Left ventricle myocardium inferior (tissue), 1 donor: ENCODE measurements at regions not wholly inside any gene's neighbourhood (a gene's known extent, or its start where the extent isn't known, plus 50 kb on each side); places are given as distances from the start of the nearest gene placed in this dataset.

ENCODE experiments used
- DNase-seq: peaks from one replicate; pipeline ENCODE4 v3.0.0-alpha.2; 2020
- H3K27ac ChIP-seq: fragments of 200-600 bp; replicated peaks from 2 replicates; pipeline ENCODE4 v1.8.0; 2021
- H3K27me3 ChIP-seq: fragments of 200-600 bp; 2 replicates; pipeline ENCODE4 v1.8.0; 2021; ENCODE audit warnings: low read depth
- H3K36me3 ChIP-seq: fragments of 200-600 bp; 2 replicates; pipeline ENCODE4 v1.8.0; 2021
- H3K4me1 ChIP-seq: fragments of 200-600 bp; 2 replicates; pipeline ENCODE4 v1.8.0; 2021
- H3K4me3 ChIP-seq: fragments of 200-600 bp; 2 replicates; pipeline ENCODE4 v1.8.0; 2021; ENCODE audit warnings: mild to moderate bottlenecking, moderate library complexity
- H3K9me3 ChIP-seq: fragments of 200-600 bp; replicated peaks from 2 replicates; pipeline ENCODE4 v1.8.0; 2021
- CTCF ChIP-seq: fragments of 200-600 bp; IDR thresholded peaks from 2 replicates; pipeline ENCODE4 v1.8.0; 2021; ENCODE audit warnings: antibody characterized with exemption, mild to moderate bottlenecking, borderline replicate concordance
- intact Hi-C: fragments of 100-400 bp; cut with micrococcal nuclease; formaldehyde crosslinking; loops from one replicate; pipeline ENCODE4 v1.11.0; 2022
- donor health status: DM: no; HTN: yes; CAD: no; lungs with severe emphysema.

DNA sequence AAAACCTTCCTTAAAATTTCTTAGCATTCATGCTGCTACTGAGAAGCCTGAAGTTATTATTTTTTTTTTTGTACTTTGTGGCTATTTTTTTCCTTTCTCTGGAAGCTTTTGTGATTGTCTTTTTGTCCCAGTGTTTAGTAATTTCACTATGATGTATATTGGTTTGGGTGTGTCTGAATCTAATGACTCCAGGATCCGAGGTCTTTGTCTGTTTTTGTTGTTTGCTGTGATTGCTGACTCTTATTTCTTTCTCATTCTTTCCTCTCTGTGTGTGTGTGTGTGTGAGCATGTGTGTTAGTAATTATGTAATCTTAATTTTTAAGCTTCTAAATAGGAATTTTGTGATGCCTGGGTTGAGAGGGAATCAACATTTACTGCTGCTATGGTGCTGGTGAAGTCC is 152.0 kb downstream of the RAP2B start:
- Histone ChIP-seq H3K36me3 (no peaks in the 10 kb centered on the region), H3K27me3 (no peaks in the 10 kb centered on the region), H3K4me1 (no peaks in the 10 kb centered on the region), H3K27ac (no peak overlapping the region), H3K9me3 (peaks cover 11% of the 10 kb centered on the region), H3K4me3 (no peak overlapping the region)
- DNase-seq = no peak
- intact Hi-C loops = no loop called here
- no peak for TF ChIP-seq CTCF

GRCh38 chr3:153315781-153316180 is 153.8 kb downstream of the RAP2B start:
- H3K27me3 ChIP-seq = no peaks in the 10 kb centered on the region
- intact Hi-C loops = no loop called here
- DNase-seq = no peak
- H3K4me3 ChIP-seq = no peak overlapping the region
- H3K36me3 ChIP-seq = no peaks in the 10 kb centered on the region
- no peak for TF ChIP-seq CTCF
- peaks cover 11% of the 10 kb centered on the region for H3K9me3 ChIP-seq
- H3K27ac ChIP-seq = no peak overlapping the region
- peaks cover 4% of the 10 kb centered on the region for H3K4me1 ChIP-seq

- H3K36me3 ChIP-seq = no peaks in the 10 kb centered on the region
- H3K4me1 ChIP-seq = peaks cover 4% of the 10 kb centered on the region
- TF ChIP-seq CTCF = no peak
- H3K9me3 ChIP-seq = peaks cover 8% of the 10 kb centered on the region
- peak overlapping the region; percentile 39 for H3K4me3 ChIP-seq
- H3K27ac ChIP-seq = peak overlapping the region; percentile 52
- no peak for DNase-seq
- no peaks in the 10 kb centered on the region for H3K27me3 ChIP-seq
- intact Hi-C loops = no loop called here
Measured at GRCh38 chr3:153319705-153320554, 157.9 kb downstream of the RAP2B start.

GRCh38 chr3:153320585-153321128 is 158.6 kb downstream of the RAP2B start:
- Histone ChIP-seq H3K9me3 (peaks cover 14% of the 10 kb centered on the region), H3K4me3 (peak overlapping the region; percentile 39), H3K27me3 (no peaks in the 10 kb centered on the region), H3K27ac (peak overlapping the region; percentile 52), H3K4me1 (peaks cover 4% of the 10 kb centered on the region), H3K36me3 (no peaks in the 10 kb centered on the region)
- no peak for TF ChIP-seq CTCF
- intact Hi-C loops = no loop called here
- no peak for DNase-seq

DNA sequence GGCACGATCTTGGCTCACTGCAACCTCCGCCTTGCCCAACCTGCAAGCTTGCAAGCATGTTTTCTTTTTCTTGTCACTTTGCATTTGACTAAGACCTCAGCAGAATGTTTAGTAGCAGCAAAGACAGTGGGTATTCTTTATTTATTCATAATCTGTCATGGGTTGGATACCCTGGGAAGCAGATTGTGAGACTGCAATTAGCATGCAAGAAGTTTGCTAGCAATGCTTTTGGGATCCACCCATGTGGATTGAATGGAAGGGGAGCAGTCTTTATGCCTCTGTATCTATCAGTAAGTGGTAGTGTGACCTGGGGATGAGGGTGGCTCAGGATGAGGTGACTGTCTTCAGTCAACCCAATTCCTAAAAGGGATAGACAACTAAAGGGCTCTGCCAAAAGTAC is 166.7 kb downstream of the RAP2B start:
- Histone ChIP-seq H3K4me1 (no peaks in the 10 kb centered on the region), H3K27ac (no peak overlapping the region), H3K36me3 (no peaks in the 10 kb centered on the region), H3K9me3 (peaks cover 11% of the 10 kb centered on the region), H3K4me3 (no peak overlapping the region), H3K27me3 (no peaks in the 10 kb centered on the region)
- TF ChIP-seq CTCF = no peak
- intact Hi-C loops = no loop called here
- DNase-seq = no peak
